ENCODE measurements at regions not wholly inside any gene's neighbourhood (a gene's known extent, or its start where the extent isn't known, plus 50 kb on each side); places are given as distances from the start of the nearest gene placed in this dataset.

- H3K4me3 Mint-ChIP-seq, result no peak overlapping the region
- Histone ChIP-seq H3K4me1 (ENCODE audit: control insufficient read depth in 1 of 2, extremely low read depth in 1 of 2, insufficient read depth in 2 of 2, low read length in 2 of 2) (no peaks in the 10 kb centered on the region), H3K9me3 (no peaks in the 10 kb centered on the region), H3K36me3 (ENCODE audit: control insufficient read depth in 2 of 2, extremely low read depth in 1 of 2, insufficient read depth in 1 of 2, low read length in 1 of 2) (no peaks in the 10 kb centered on the region), H3K27ac (ENCODE audit: low read length) (no peak overlapping the region), H3K4me3 (ENCODE audit: control insufficient read depth in 1 of 2, extremely low read depth in 1 of 2, low read length in 1 of 2) (no peak overlapping the region), H3K27me3 (replicated peaks in 1 of 2; ENCODE audit: control insufficient read depth in 2 of 2, extremely low read depth in 1 of 2, insufficient read depth in 2 of 2, low read length in 1 of 2) (peaks cover 0 to 5% of the 10 kb centered on the region in 2 experiments)
- POLR2A ChIA-PET, result no interaction called here
- CTCF ChIA-PET, result no interaction called here
- peaks cover 0 to 11% of the 10 kb centered on the region in 2 donors for H3K27me3 Mint-ChIP-seq
- peaks cover 4 to 11% (median 7%) of the 10 kb centered on the region in 3 donors for H3K4me1 Mint-ChIP-seq
- DNase-seq (no peak), ATAC-seq (replicated peaks in 1 of 4) (no peak)
- H3K27ac Mint-ChIP-seq, result no peak overlapping the region
- whole genome bisulfite sequencing (ENCODE audit: insufficient coverage), result no CpG with 5 or more reads among the region's 4 CpGs
- H3K9me3 Mint-ChIP-seq, result no peaks in the 10 kb centered on the region
- no peaks in the 10 kb centered on the region for H3K36me3 Mint-ChIP-seq
These were observed 283.8 kb upstream of the TMEM161B start for GRCh38 chr5:88552426-88552825.

- CTCF ChIA-PET, result interaction anchor here in 1 of 2 donors (0.5 kb wide), 1 partner anchor 338 kb away, joined by 3 read pairs; no protein-coding TSS in a partner anchor
- no peaks in the 10 kb centered on the region for H3K9me3 Mint-ChIP-seq
- peaks cover 0 to 10% of the 10 kb centered on the region in 2 donors for H3K27me3 Mint-ChIP-seq
- no peak overlapping the region for H3K4me3 Mint-ChIP-seq
- WGBS (ENCODE audit: insufficient coverage), result 93% methylated on average over 6 of the region's 10 CpGs
- H3K4me1 Mint-ChIP-seq, result peaks cover 4 to 11% (median 7%) of the 10 kb centered on the region in 3 donors
- Histone ChIP-seq H3K4me3 (ENCODE audit: control insufficient read depth in 1 of 2, extremely low read depth in 1 of 2, low read length in 1 of 2) (no peak overlapping the region), H3K36me3 (ENCODE audit: control insufficient read depth in 2 of 2, extremely low read depth in 1 of 2, insufficient read depth in 1 of 2, low read length in 1 of 2) (no peaks in the 10 kb centered on the region), H3K9me3 (no peaks in the 10 kb centered on the region), H3K4me1 (ENCODE audit: control insufficient read depth in 1 of 2, extremely low read depth in 1 of 2, insufficient read depth in 2 of 2, low read length in 2 of 2) (no peaks in the 10 kb centered on the region), H3K27ac (ENCODE audit: low read length) (no peak overlapping the region), H3K27me3 (replicated peaks in 1 of 2; ENCODE audit: control insufficient read depth in 2 of 2, extremely low read depth in 1 of 2, insufficient read depth in 2 of 2, low read length in 1 of 2) (peaks cover 0 to 5% of the 10 kb centered on the region in 2 experiments)
- H3K36me3 Mint-ChIP-seq, result no peaks in the 10 kb centered on the region
- ATAC-seq (replicated peaks in 1 of 4) (no peak), DNase-seq (no peak)
- no peak overlapping the region for H3K27ac Mint-ChIP-seq
- POLR2A ChIA-PET, result no interaction called here
These were observed 283.2 kb upstream of the TMEM161B start for GRCh38 chr5:88551724-88552345.

DNA sequence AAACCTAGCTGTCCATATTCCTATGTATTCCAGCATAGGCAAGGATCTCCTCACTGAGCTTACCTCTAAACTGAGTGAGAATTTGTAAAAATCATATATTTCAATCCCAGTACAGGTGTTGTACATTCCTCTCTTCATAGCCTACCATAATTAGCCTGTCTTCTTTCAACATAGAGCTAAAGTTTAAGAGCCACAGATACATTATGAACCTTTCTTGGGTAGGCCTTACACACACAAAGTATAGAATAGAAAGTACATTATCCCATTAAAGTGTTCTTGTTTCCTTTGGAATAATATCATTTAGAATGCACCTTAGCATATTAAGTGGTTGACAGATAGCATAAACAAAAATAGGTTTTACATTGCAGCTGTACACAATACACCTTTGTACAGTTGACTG, 282.1 kb upstream of the TMEM161B start:
- CTCF ChIA-PET, result no interaction called here
- DNase-seq (no peak), ATAC-seq (replicated peaks in 1 of 4) (no peak)
- Histone ChIP-seq H3K27me3 (replicated peaks in 1 of 2; ENCODE audit: control insufficient read depth in 2 of 2, extremely low read depth in 1 of 2, insufficient read depth in 2 of 2, low read length in 1 of 2) (peaks cover 0 to 5% of the 10 kb centered on the region in 2 experiments), H3K9me3 (no peaks in the 10 kb centered on the region), H3K36me3 (ENCODE audit: control insufficient read depth in 2 of 2, extremely low read depth in 1 of 2, insufficient read depth in 1 of 2, low read length in 1 of 2) (no peaks in the 10 kb centered on the region), H3K4me3 (ENCODE audit: control insufficient read depth in 1 of 2, extremely low read depth in 1 of 2, low read length in 1 of 2) (no peak overlapping the region), H3K27ac (ENCODE audit: low read length) (no peak overlapping the region), H3K4me1 (ENCODE audit: control insufficient read depth in 1 of 2, extremely low read depth in 1 of 2, insufficient read depth in 2 of 2, low read length in 2 of 2) (no peaks in the 10 kb centered on the region)
- Mint-ChIP-seq H3K27ac (no peak overlapping the region), H3K4me3 (no peak overlapping the region), H3K27me3 (peaks cover 0 to 7% of the 10 kb centered on the region in 2 donors), H3K36me3 (no peaks in the 10 kb centered on the region), H3K4me1 (peaks cover 3% of the 10 kb centered on the region in 3 donors), H3K9me3 (no peaks in the 10 kb centered on the region)
- POLR2A ChIA-PET, result no interaction called here

DNA sequence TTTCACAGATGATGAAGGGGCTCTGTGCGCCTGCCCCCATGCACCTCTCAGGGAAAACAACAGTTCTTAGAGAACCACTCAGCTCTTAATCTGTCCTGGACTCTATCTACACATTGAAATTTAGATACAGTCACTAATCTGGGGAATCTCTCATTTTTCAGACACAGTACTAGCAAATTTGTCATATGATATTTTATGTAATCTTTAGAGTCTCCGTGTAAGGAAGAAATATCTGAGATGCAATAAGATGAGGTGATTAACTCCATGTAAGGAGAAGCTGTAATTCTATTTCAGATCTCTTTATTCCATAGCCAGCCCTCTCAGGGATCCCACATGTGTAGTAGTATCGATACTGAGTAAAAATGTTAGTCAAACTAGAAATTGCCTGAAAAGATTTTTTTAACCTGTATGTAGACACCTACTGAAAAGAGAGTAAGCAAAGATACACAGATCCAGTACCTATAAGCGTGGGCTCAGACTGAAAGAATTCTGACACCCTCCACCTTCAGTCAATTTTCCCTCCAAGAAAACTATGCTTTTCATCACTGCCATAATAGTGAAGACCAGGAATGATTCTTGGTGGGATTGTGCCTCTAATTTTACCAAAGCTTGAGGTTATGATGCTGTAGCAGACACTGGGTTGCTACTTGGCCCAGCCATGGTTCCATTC, 279.6 kb upstream of the TMEM161B start:
- Mint-ChIP-seq H3K27ac (no peak overlapping the region), H3K9me3 (no peaks in the 10 kb centered on the region), H3K36me3 (no peaks in the 10 kb centered on the region), H3K4me3 (no peak overlapping the region), H3K4me1 (no peaks in the 10 kb centered on the region), H3K27me3 (peaks cover 5 to 17% of the 10 kb centered on the region in 2 donors)
- CTCF ChIA-PET, result interaction anchor here in 1 of 2 donors (0.6 kb wide), 1 partner anchor 46 kb away, joined by 5 read pairs; no protein-coding TSS in a partner anchor
- H3K27me3 ChIP-seq (replicated peaks in 1 of 2; ENCODE audit: control insufficient read depth in 2 of 2, extremely low read depth in 1 of 2, insufficient read depth in 2 of 2, low read length in 1 of 2), result peaks cover 0 to 2% of the 10 kb centered on the region in 2 experiments
- no peaks in the 10 kb centered on the region for H3K36me3 ChIP-seq (ENCODE audit: control insufficient read depth in 2 of 2, extremely low read depth in 1 of 2, insufficient read depth in 1 of 2, low read length in 1 of 2)
- POLR2A ChIA-PET, result no interaction called here
- no peak overlapping the region for H3K4me3 ChIP-seq (ENCODE audit: control insufficient read depth in 1 of 2, extremely low read depth in 1 of 2, low read length in 1 of 2)
- 100% methylated on average over 1 of the region's 4 CpGs for WGBS (ENCODE audit: insufficient coverage)
- H3K9me3 ChIP-seq, result no peaks in the 10 kb centered on the region
- ATAC-seq (replicated peaks in 1 of 4) (no peak), DNase-seq (no peak)
- no peak overlapping the region for H3K27ac ChIP-seq (ENCODE audit: low read length)
- no peaks in the 10 kb centered on the region for H3K4me1 ChIP-seq (ENCODE audit: control insufficient read depth in 1 of 2, extremely low read depth in 1 of 2, insufficient read depth in 2 of 2, low read length in 2 of 2)

- POLR2A ChIA-PET, result no interaction called here
- Mint-ChIP-seq H3K4me1 (no peaks in the 10 kb centered on the region), H3K9me3 (no peaks in the 10 kb centered on the region)
These were observed 276.7 kb upstream of the TMEM161B start for GRCh38 chr5:88545338-88545737.

DNA sequence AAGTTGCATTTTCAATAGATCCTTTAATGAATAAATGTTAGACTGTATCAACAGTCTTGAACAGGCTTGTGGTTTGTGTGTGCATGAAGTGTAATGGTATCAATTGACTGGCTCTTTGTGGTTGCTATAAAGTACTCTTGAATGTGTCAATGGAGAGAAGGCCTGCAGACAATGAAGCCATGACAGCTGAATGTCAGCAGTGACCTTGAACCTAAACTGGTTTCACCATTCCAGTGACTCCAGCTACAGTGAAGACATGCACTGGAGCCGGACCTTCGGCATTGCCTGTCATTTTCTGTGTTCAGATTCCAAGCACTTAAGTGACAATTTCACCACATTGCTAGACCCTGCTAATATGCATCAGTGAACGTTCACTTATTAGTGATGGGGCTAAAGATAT, 276.0 kb upstream of the TMEM161B start:
- H3K4me1 Mint-ChIP-seq, result no peaks in the 10 kb centered on the region
- DNase-seq, result no peak
- no CpG with 5 or more reads among the region's 3 CpGs for WGBS (ENCODE audit: insufficient coverage)
- Histone ChIP-seq H3K36me3 (ENCODE audit: control insufficient read depth in 2 of 2, extremely low read depth in 1 of 2, insufficient read depth in 1 of 2, low read length in 1 of 2) (no peaks in the 10 kb centered on the region), H3K9me3 (no peaks in the 10 kb centered on the region), H3K4me1 (ENCODE audit: control insufficient read depth in 1 of 2, extremely low read depth in 1 of 2, insufficient read depth in 2 of 2, low read length in 2 of 2) (no peaks in the 10 kb centered on the region), H3K27me3 (replicated peaks in 1 of 2; ENCODE audit: control insufficient read depth in 2 of 2, extremely low read depth in 1 of 2, insufficient read depth in 2 of 2, low read length in 1 of 2) (peaks cover 0 to 4% of the 10 kb centered on the region in 2 experiments), H3K27ac (ENCODE audit: low read length) (no peak overlapping the region), H3K4me3 (ENCODE audit: control insufficient read depth in 1 of 2, extremely low read depth in 1 of 2, low read length in 1 of 2) (no peak overlapping the region)
- no peak for ATAC-seq (replicated peaks in 1 of 4)
- H3K36me3 Mint-ChIP-seq, result no peaks in the 10 kb centered on the region
- no peak overlapping the region for H3K27ac Mint-ChIP-seq
- H3K4me3 Mint-ChIP-seq, result no peak overlapping the region
- ChIA-PET CTCF (no interaction called here), POLR2A (no interaction called here)
- no peaks in the 10 kb centered on the region for H3K9me3 Mint-ChIP-seq
- peaks cover 6 to 22% of the 10 kb centered on the region in 2 donors for H3K27me3 Mint-ChIP-seq

More at GRCh38 chr5:88545338-88545737, 276.7 kb upstream of the TMEM161B start:
- H3K4me3 ChIP-seq (ENCODE audit: control insufficient read depth in 1 of 2, extremely low read depth in 1 of 2, low read length in 1 of 2), result no peak overlapping the region
- no peaks in the 10 kb centered on the region for H3K36me3 ChIP-seq (ENCODE audit: control insufficient read depth in 2 of 2, extremely low read depth in 1 of 2, insufficient read depth in 1 of 2, low read length in 1 of 2)
- no peaks in the 10 kb centered on the region for H3K27me3 ChIP-seq (replicated peaks in 1 of 2; ENCODE audit: control insufficient read depth in 2 of 2, extremely low read depth in 1 of 2, insufficient read depth in 2 of 2, low read length in 1 of 2)
- no peaks in the 10 kb centered on the region for H3K4me1 ChIP-seq (ENCODE audit: control insufficient read depth in 1 of 2, extremely low read depth in 1 of 2, insufficient read depth in 2 of 2, low read length in 2 of 2)
- peaks cover 5 to 22% of the 10 kb centered on the region in 2 donors for H3K27me3 Mint-ChIP-seq
- no peak for ATAC-seq (replicated peaks in 1 of 4)
- no peak overlapping the region for H3K4me3 Mint-ChIP-seq
- H3K36me3 Mint-ChIP-seq, result no peaks in the 10 kb centered on the region
- no peaks in the 10 kb centered on the region for H3K9me3 ChIP-seq
- no peak for DNase-seq
- CTCF ChIA-PET, result no interaction called here
- H3K27ac Mint-ChIP-seq, result no peak overlapping the region
- H3K27ac ChIP-seq (ENCODE audit: low read length), result no peak overlapping the region

All from T-cell (primary cell).